ENCODE measurements at regions not wholly inside any gene's neighbourhood (a gene's known extent, or its start where the extent isn't known, plus 50 kb on each side); places are given as distances from the start of the nearest gene placed in this dataset.

DNA sequence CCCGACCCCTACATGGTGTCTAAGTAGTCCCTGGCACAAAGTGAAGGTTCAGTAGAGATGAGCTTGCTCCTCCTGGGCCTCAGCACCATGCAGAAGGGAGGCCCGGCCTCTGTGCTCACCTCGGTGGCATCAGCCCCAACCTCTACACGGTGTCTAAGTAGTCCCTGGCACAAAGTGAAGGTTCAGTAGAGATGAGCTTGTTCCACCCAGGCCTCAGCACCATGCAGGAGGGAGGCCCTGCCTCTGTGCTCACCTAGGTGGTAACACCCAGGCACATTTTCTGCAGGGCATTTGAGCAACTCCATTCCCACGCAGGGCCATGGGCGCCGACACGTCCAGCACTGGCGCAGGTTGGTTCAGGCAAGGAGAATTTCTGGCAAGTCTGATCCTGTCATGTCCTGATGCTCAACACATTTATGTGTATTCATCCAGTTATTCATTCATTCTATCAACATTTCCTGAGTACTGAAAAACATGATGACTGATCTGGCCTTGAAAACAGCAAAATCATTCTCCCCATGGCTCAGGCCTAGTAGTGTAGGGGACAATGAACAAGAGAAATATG lies 408.2 kb upstream of the MYT1L start:
- no peak for DNase-seq (ENCODE audit: low spot score)
- no peaks in the 10 kb centered on the region for H3K4me1 Mint-ChIP-seq (ENCODE audit: unreplicated experiment)
- peaks cover 9% of the 10 kb centered on the region for H3K27me3 Mint-ChIP-seq (ENCODE audit: unreplicated experiment)
- no peaks in the 10 kb centered on the region for H3K36me3 Mint-ChIP-seq (ENCODE audit: low read depth, unreplicated experiment)
- H3K9me3 Mint-ChIP-seq (ENCODE audit: unreplicated experiment) = no peaks in the 10 kb centered on the region
- TF ChIP-seq, protein P1, sequence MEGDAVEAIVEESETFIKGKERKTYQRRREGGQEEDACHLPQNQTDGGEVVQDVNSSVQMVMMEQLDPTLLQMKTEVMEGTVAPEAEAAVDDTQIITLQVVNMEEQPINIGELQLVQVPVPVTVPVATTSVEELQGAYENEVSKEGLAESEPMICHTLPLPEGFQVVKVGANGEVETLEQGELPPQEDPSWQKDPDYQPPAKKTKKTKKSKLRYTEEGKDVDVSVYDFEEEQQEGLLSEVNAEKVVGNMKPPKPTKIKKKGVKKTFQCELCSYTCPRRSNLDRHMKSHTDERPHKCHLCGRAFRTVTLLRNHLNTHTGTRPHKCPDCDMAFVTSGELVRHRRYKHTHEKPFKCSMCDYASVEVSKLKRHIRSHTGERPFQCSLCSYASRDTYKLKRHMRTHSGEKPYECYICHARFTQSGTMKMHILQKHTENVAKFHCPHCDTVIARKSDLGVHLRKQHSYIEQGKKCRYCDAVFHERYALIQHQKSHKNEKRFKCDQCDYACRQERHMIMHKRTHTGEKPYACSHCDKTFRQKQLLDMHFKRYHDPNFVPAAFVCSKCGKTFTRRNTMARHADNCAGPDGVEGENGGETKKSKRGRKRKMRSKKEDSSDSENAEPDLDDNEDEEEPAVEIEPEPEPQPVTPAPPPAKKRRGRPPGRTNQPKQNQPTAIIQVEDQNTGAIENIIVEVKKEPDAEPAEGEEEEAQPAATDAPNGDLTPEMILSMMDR (IDR thresholded peaks at IDR 0.05; ENCODE audit: unreplicated experiment) = no peak
- no peak overlapping the region for H3K4me3 Mint-ChIP-seq (ENCODE audit: unreplicated experiment)
- no peak overlapping the region for H3K27ac Mint-ChIP-seq (ENCODE audit: unreplicated experiment)

DNA sequence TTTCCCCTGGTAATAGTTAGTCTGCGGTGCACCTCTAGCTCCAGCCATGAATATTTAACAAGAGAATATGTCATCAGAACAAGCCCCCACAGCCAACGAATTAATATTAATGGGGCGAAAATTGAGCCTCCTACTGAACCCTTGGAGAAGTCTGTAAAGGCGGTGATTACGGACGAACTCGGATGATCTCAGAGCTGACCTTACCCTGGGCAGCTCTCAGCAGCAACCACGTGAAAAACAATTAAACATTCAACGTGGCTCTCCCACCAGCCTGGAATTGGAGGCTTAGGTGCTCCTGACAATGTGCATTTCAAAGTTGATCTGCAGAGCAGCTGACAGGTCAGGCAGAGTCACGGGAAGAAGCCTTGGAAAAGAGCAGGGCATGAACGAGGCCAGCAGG lies 407.6 kb upstream of the MYT1L start:
- Mint-ChIP-seq H3K27me3 (ENCODE audit: unreplicated experiment) (peaks cover 9% of the 10 kb centered on the region), H3K9me3 (ENCODE audit: unreplicated experiment) (no peaks in the 10 kb centered on the region), H3K36me3 (ENCODE audit: low read depth, unreplicated experiment) (no peaks in the 10 kb centered on the region), H3K4me3 (ENCODE audit: unreplicated experiment) (no peak overlapping the region), H3K4me1 (ENCODE audit: unreplicated experiment) (no peaks in the 10 kb centered on the region), H3K27ac (ENCODE audit: unreplicated experiment) (no peak overlapping the region)
- no peak for DNase-seq (ENCODE audit: low spot score)
- TF ChIP-seq, protein P1 (IDR thresholded peaks at IDR 0.05; ENCODE audit: unreplicated experiment) = no peak

DNA sequence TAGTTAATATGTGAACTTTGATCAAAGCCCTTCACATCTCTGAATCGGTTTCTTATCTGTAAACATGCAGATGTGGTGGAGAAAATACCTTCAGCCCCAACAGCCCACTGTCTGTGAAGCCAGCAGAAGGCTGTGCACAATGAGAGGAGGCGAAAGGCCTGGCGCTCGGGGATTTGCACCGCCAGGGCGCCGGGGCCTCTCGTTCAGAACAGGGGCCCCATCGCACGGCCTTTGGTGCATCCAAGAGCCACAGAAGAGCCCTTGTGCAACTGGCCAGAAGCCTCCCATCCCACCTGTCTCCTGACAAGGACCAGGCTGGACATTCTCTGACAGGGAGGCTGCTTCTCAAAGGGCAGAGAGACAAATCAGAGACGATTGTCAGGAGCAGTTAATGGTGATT lies 407.2 kb upstream of the MYT1L start:
- no peak for DNase-seq (ENCODE audit: low spot score)
- no peak overlapping the region for H3K4me3 Mint-ChIP-seq (ENCODE audit: unreplicated experiment)
- no peaks in the 10 kb centered on the region for H3K9me3 Mint-ChIP-seq (ENCODE audit: unreplicated experiment)
- H3K4me1 Mint-ChIP-seq (ENCODE audit: unreplicated experiment) = no peaks in the 10 kb centered on the region
- H3K27me3 Mint-ChIP-seq (ENCODE audit: unreplicated experiment) = peaks cover 9% of the 10 kb centered on the region
- H3K36me3 Mint-ChIP-seq (ENCODE audit: low read depth, unreplicated experiment) = no peaks in the 10 kb centered on the region
- TF ChIP-seq, protein P1 (IDR thresholded peaks at IDR 0.05; ENCODE audit: unreplicated experiment) = no peak
- H3K27ac Mint-ChIP-seq (ENCODE audit: unreplicated experiment) = no peak overlapping the region

DNA sequence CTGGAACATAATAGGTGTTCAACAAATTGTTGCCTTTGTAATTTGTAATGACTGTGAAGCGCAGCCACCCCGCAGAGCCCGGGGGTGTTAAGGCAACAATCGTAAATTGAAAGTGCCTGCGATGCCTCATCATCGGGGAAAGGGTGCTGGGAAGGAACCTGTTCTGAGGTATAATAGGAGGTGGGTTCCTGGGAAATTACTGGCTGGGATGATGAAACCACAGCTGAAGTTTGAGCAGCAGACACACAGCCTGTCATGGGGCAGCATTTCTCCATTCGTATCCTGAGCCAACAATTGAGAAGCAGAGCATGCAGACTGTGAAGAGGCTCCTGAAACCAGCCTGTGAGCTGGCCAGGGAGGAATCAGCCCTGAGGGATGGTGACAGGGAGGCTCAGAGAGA lies 404.0 kb upstream of the MYT1L start:
- Mint-ChIP-seq H3K27me3 (ENCODE audit: unreplicated experiment) (peaks cover 8% of the 10 kb centered on the region), H3K27ac (ENCODE audit: unreplicated experiment) (no peak overlapping the region), H3K9me3 (ENCODE audit: unreplicated experiment) (no peaks in the 10 kb centered on the region), H3K4me3 (ENCODE audit: unreplicated experiment) (no peak overlapping the region), H3K36me3 (ENCODE audit: low read depth, unreplicated experiment) (no peaks in the 10 kb centered on the region), H3K4me1 (ENCODE audit: unreplicated experiment) (no peaks in the 10 kb centered on the region)
- TF ChIP-seq, protein P1 (IDR thresholded peaks at IDR 0.05; ENCODE audit: unreplicated experiment) = no peak
- DNase-seq (ENCODE audit: low spot score) = no peak

DNA sequence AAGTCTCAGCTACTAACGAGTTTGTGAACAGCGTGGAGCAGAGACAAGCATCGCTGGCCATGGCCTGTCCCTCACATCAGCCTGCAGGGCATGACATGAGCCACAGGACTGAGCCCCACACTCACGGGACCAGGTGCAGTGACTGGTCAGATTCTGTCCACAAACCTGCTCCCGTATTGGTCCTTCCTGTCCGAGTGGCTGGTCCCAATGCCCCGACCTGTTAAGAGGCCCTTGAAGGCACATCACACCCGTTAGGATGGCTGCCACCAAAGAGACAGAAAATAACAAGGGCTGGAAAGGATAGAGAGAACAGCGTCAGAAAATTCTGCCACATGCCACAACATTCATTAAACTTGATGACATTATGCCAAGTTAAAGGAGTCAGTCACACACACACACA lies 403.2 kb upstream of the MYT1L start:
- H3K36me3 Mint-ChIP-seq (ENCODE audit: low read depth, unreplicated experiment) = no peaks in the 10 kb centered on the region
- no peak overlapping the region for H3K27ac Mint-ChIP-seq (ENCODE audit: unreplicated experiment)
- no peak overlapping the region for H3K4me3 Mint-ChIP-seq (ENCODE audit: unreplicated experiment)
- no peaks in the 10 kb centered on the region for H3K4me1 Mint-ChIP-seq (ENCODE audit: unreplicated experiment)
- H3K27me3 Mint-ChIP-seq (ENCODE audit: unreplicated experiment) = peaks cover 4% of the 10 kb centered on the region
- TF ChIP-seq, protein P1 (IDR thresholded peaks at IDR 0.05; ENCODE audit: unreplicated experiment) = no peak
- DNase-seq (ENCODE audit: low spot score) = no peak
- no peaks in the 10 kb centered on the region for H3K9me3 Mint-ChIP-seq (ENCODE audit: unreplicated experiment)

Measured in endothelial cell (in vitro differentiated cells).